ENCODE measurements at regions not wholly inside any gene's neighbourhood (a gene's known extent, or its start where the extent isn't known, plus 50 kb on each side); places are given as distances from the start of the nearest gene placed in this dataset.

- no peak overlapping the region for H3K4me3 ChIP-seq (ENCODE audit: low read depth, low read length)
- TF ChIP-seq, protein P1, sequence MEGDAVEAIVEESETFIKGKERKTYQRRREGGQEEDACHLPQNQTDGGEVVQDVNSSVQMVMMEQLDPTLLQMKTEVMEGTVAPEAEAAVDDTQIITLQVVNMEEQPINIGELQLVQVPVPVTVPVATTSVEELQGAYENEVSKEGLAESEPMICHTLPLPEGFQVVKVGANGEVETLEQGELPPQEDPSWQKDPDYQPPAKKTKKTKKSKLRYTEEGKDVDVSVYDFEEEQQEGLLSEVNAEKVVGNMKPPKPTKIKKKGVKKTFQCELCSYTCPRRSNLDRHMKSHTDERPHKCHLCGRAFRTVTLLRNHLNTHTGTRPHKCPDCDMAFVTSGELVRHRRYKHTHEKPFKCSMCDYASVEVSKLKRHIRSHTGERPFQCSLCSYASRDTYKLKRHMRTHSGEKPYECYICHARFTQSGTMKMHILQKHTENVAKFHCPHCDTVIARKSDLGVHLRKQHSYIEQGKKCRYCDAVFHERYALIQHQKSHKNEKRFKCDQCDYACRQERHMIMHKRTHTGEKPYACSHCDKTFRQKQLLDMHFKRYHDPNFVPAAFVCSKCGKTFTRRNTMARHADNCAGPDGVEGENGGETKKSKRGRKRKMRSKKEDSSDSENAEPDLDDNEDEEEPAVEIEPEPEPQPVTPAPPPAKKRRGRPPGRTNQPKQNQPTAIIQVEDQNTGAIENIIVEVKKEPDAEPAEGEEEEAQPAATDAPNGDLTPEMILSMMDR (IDR thresholded peaks at IDR 0.05; ENCODE audit: low read depth, low read length) = no peak
These were observed 338.9 kb upstream of the CADM1 start for GRCh38 chr11:115843111-115843510.

DNA sequence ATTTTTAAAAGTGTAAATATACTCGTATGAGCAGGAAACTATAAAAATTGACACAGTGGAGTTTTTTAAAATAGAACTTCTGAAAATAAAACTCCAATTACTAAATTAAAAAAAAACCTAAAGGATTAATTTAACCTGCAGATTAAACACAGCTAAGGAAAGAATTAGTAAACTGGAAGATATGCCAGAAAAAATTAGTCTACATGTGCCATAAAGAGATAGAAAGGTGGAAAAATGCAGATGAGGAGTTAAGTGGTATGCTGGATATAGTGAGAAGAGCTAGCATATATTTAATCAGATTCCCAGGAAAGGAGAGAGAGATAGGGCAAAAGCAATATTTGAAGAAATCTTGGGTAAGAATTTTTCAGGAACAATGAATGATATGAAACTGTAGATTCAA is 315.8 kb upstream of the CADM1 start:
- no peak overlapping the region for H3K4me3 ChIP-seq (ENCODE audit: low read depth, low read length)
- TF ChIP-seq, protein P1 (IDR thresholded peaks at IDR 0.05; ENCODE audit: low read depth, low read length) = no peak

DNA sequence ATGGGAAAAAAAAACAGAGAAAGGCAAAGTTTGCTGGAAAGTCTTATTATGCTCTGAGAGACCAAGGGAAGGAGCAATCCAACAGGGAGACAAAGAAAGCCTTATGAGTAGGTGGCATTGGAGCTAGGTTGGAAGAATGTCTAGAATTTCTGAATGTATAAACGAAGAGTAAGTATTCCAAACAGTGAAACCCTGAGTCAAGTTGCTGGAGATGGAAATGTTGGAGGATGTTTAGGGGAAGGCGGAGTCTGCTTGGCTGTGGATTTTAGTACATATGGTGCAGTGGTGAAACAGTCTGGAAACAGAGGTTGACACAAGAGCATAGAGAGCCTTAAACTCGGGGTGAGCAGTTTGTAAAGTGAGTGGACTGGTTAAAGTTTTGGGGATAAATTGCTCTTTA is 314.8 kb upstream of the CADM1 start:
- TF ChIP-seq, protein P1 (IDR thresholded peaks at IDR 0.05; ENCODE audit: low read depth, low read length) = no peak
- H3K4me3 ChIP-seq (ENCODE audit: low read depth, low read length) = no peak overlapping the region

- H3K4me3 ChIP-seq (ENCODE audit: low read depth, low read length) = no peak overlapping the region
- TF ChIP-seq, protein P1 (IDR thresholded peaks at IDR 0.05; ENCODE audit: low read depth, low read length) = no peak
These were observed 313.7 kb upstream of the CADM1 start for GRCh38 chr11:115817844-115818468.

- TF ChIP-seq, protein P1 (IDR thresholded peaks at IDR 0.05; ENCODE audit: low read depth, low read length) = no peak
- H3K4me3 ChIP-seq (ENCODE audit: low read depth, low read length) = no peak overlapping the region
These were observed 304.2 kb upstream of the CADM1 start for GRCh38 chr11:115808351-115808940.

- H3K4me3 ChIP-seq (ENCODE audit: low read depth, low read length) = no peak overlapping the region
- TF ChIP-seq, protein P1 (IDR thresholded peaks at IDR 0.05; ENCODE audit: low read depth, low read length) = no peak
These were observed 301.8 kb upstream of the CADM1 start for GRCh38 chr11:115806056-115806455.

GRCh38 chr11:115803073-115803740 is 299.0 kb upstream of the CADM1 start:
- no peak overlapping the region for H3K4me3 ChIP-seq (ENCODE audit: low read depth, low read length)
- TF ChIP-seq, protein P1 (IDR thresholded peaks at IDR 0.05; ENCODE audit: low read depth, low read length) = no peak
